Activated T-cell treated with anti-CD3 and anti-CD28 coated beads, Interleukin-2, amount 50 U/mL, for 4 hours (primary cell): ENCODE measurements at regions not wholly inside any gene's neighbourhood (a gene's known extent, or its start where the extent isn't known, plus 50 kb on each side); places are given as distances from the start of the nearest gene placed in this dataset.

Experiments
- ATAC-seq, 2 donors: fragments of 200-7000 bp; cut with Tn5 transposase; one replicate each; pipeline ENCODE4 v1.10.0; 2021
- DNase-seq: peaks from one replicate; pipeline ENCODE4 v3.0.0-alpha.2; 2020
- H3K27me3 Mint-ChIP-seq: one replicate; pipeline ENCODE4 v1.8.0; 2021; ENCODE audit warnings: low read depth, mixed read lengths
- H3K36me3 Mint-ChIP-seq: one replicate; pipeline ENCODE4 v1.8.0; 2022; ENCODE audit warnings: mixed read lengths; ENCODE audit not compliant: insufficient read depth
- H3K4me1 Mint-ChIP-seq: one replicate; pipeline ENCODE4 v1.8.0; 2021; ENCODE audit warnings: low read depth, mixed read lengths
- H3K4me3 Mint-ChIP-seq: one replicate; pipeline ENCODE4 v1.8.0; 2021; ENCODE audit warnings: mild to moderate bottlenecking, moderate library complexity, mixed read lengths
- H3K9me3 Mint-ChIP-seq: one replicate; pipeline ENCODE4 v1.8.0; 2021; ENCODE audit warnings: mixed read lengths

GRCh38 chr17:52389632-52390031, 231.1 kb upstream of the CA10 start:
- H3K4me1 Mint-ChIP-seq: no peaks in the 10 kb centered on the region
- ATAC-seq (no peak), DNase-seq (no peak)
- H3K4me3 Mint-ChIP-seq: no peak overlapping the region
- no peaks in the 10 kb centered on the region for H3K9me3 Mint-ChIP-seq
- H3K36me3 Mint-ChIP-seq: no peaks in the 10 kb centered on the region
- no peaks in the 10 kb centered on the region for H3K27me3 Mint-ChIP-seq

DNA sequence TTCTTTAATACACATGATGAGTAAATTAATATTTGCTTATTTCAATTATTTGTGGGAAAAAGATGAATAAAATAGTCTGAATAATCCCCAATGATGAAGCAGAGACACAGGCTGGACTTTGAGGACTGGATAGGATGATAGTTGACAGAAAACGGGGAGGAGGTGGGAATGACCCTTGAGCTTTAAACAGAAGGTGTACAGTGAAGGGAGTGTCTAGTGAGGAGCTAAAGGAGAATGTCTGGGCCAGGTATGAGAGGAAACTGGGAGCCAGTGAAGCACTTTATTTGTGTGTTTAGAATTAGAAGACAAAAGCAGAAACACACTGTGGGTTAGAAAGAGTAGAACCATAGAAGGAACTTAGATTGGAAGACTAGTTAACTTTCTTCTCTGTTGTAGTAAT, 230.4 kb upstream of the CA10 start:
- no peaks in the 10 kb centered on the region for H3K27me3 Mint-ChIP-seq
- no peaks in the 10 kb centered on the region for H3K36me3 Mint-ChIP-seq
- no peaks in the 10 kb centered on the region for H3K4me1 Mint-ChIP-seq
- H3K4me3 Mint-ChIP-seq: no peak overlapping the region
- no peak for DNase-seq
- H3K9me3 Mint-ChIP-seq: no peaks in the 10 kb centered on the region
- ATAC-seq: no peak

GRCh38 chr17:52384695-52385094, 226.2 kb upstream of the CA10 start:
- Mint-ChIP-seq H3K4me1 (no peaks in the 10 kb centered on the region), H3K27me3 (no peaks in the 10 kb centered on the region), H3K4me3 (no peak overlapping the region), H3K36me3 (no peaks in the 10 kb centered on the region), H3K9me3 (no peaks in the 10 kb centered on the region)
- no peak for ATAC-seq
- no peak for DNase-seq

DNA sequence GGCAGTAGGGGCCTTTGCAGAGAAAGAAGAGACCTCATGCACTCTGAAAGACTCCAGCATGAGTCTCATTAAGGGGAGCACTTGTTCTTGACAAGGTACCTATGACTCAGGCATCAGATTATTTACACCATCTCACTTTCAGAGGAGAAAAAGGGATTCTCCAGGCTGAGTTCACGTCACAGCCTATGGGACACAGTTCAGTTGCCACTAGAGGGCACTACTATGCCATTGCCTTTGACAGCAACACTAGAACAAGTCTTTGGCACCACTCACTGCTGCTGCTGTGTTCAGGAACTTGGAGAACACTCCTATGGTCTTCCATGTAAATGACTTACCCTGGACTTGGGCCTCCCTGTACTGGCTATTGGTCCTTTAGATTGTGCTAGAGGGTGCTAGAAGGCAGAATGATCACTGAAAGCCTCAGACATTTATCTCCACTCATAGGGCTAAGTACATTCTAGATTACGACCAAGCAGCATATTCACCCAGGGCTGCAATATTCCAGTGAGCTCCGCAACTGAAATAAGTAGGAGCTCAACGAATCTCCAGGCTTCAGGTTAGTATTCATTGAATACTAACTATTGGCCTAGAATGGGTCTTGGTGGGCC, 225.1 kb upstream of the CA10 start:
- no peaks in the 10 kb centered on the region for H3K4me1 Mint-ChIP-seq
- no peaks in the 10 kb centered on the region for H3K36me3 Mint-ChIP-seq
- no peaks in the 10 kb centered on the region for H3K27me3 Mint-ChIP-seq
- no peak overlapping the region for H3K4me3 Mint-ChIP-seq
- peak in 1 of 2 donors; percentile 27 for ATAC-seq
- DNase-seq: no peak
- H3K9me3 Mint-ChIP-seq: no peaks in the 10 kb centered on the region

DNA sequence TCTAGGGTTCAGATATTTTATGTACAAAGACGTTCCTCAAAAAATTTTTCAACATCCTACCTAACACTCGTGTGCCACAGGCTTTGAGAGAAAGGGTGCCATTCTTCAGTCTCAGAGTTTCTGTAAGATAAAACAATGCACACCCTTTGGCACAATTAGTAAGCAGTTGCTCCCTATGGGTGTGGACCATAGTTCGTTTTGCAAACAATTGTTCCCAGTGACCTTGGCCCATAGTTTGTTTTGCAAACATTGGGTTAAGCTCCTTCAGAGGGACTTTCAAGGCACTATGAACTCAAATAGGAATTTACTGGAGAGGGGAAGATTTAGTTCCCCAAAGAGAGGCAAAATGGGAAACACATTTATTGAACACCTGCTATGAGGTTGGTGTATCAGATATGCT, 220.3 kb upstream of the CA10 start:
- Mint-ChIP-seq H3K27me3 (peaks cover 2% of the 10 kb centered on the region), H3K9me3 (no peaks in the 10 kb centered on the region), H3K36me3 (no peaks in the 10 kb centered on the region), H3K4me1 (no peaks in the 10 kb centered on the region), H3K4me3 (no peak overlapping the region)
- no peak for DNase-seq
- no peak for ATAC-seq

DNA sequence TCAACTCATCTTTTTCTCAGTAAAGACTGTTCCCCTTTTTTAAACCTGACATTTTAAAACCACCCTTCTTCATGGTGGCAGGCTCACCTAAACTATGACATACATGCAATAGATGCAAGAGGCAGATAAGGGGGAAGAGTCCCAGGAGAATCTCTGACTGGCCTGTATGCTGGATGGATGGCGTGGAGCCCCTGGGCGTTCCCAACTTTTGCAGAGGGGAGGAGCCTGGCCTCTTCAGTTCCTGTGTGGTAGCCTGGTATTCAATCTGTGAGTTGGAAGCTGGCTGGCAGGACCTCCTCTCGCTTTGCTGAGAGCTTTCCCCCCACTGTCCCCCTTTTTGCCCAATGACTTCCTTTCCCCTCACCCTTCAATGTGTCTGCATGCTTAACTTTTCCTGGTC, 217.6 kb upstream of the CA10 start:
- Mint-ChIP-seq H3K36me3 (no peaks in the 10 kb centered on the region), H3K4me3 (no peak overlapping the region), H3K4me1 (no peaks in the 10 kb centered on the region), H3K27me3 (peaks cover 2% of the 10 kb centered on the region), H3K9me3 (no peaks in the 10 kb centered on the region)
- DNase-seq (no peak), ATAC-seq (no peak)

DNA sequence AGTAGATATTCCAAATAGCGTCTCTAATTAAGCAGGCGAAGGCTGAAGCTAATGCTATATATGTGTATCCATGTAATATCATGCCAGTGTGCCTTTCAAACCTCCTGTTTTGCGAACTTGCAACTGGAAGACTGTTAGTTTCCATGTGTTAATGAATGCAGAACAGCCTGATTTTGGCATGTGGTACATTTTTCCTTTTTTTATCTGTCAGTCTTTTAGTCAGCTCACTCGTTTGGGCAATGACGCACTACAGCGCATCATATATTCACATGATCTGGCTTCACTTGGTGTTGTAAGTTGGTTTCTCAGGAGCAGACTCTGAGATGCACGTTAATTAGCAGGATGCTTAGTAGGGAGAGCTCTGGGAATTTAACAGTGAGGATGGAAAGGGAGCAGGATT, 210.4 kb upstream of the CA10 start:
- no peaks in the 10 kb centered on the region for H3K27me3 Mint-ChIP-seq
- no peak for DNase-seq
- no peaks in the 10 kb centered on the region for H3K9me3 Mint-ChIP-seq
- no peak overlapping the region for H3K4me3 Mint-ChIP-seq
- H3K4me1 Mint-ChIP-seq: no peaks in the 10 kb centered on the region
- H3K36me3 Mint-ChIP-seq: no peaks in the 10 kb centered on the region
- ATAC-seq: no peak

GRCh38 chr17:52357854-52358253, 199.3 kb upstream of the CA10 start:
- no peak overlapping the region for H3K4me3 Mint-ChIP-seq
- no peaks in the 10 kb centered on the region for H3K4me1 Mint-ChIP-seq
- ATAC-seq (no peak), DNase-seq (no peak)
- H3K27me3 Mint-ChIP-seq: peaks cover 2% of the 10 kb centered on the region
- peaks cover 4% of the 10 kb centered on the region for H3K9me3 Mint-ChIP-seq
- H3K36me3 Mint-ChIP-seq: no peaks in the 10 kb centered on the region

GRCh38 chr17:52336796-52337195, 178.3 kb upstream of the CA10 start:
- Mint-ChIP-seq H3K9me3 (peaks cover 4% of the 10 kb centered on the region), H3K4me3 (no peak overlapping the region), H3K4me1 (no peaks in the 10 kb centered on the region), H3K27me3 (no peaks in the 10 kb centered on the region), H3K36me3 (no peaks in the 10 kb centered on the region)
- ATAC-seq (no peak), DNase-seq (no peak)

DNA sequence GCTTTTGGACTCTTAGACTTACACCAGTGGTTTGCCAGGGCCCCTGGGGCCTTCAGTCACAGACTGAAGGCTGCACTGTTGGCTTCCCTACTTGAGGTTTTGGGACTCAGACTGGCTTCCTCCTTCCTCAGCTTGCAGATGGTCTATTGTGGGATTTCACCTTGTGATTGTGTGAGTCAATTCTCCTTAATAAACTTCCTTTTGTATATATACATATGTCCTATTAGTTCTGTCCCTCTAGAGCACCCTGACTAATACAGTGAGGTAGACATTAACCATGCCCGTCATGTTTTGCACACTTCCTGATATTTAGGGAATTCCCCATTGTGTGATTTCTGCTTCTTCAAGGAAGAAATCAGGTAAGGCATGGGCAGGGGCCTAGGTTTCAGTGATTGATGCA, 147.8 kb upstream of the CA10 start:
- Mint-ChIP-seq H3K36me3 (no peaks in the 10 kb centered on the region), H3K9me3 (peaks cover 11% of the 10 kb centered on the region), H3K4me1 (no peaks in the 10 kb centered on the region), H3K27me3 (no peaks in the 10 kb centered on the region), H3K4me3 (no peak overlapping the region)
- ATAC-seq (no peak), DNase-seq (no peak)

DNA sequence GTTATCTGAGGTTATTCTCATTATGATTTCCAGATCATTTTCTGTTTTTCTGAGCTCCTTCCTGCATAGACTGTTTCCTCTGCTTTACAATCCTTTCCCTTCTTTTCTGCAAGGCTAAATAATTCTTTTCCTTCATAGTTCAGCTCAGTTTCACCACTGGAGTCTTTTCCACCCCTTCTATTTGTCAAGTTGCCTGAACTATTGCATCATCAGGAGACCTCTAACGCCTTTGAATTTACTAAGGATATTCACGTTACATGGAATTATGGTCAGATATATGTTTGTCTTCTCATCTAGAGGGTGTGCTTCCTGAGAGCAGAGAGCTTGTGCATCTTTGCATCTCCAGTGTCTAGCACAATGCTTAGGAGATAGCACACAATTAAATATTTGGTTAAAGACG, 140.4 kb upstream of the CA10 start:
- H3K36me3 Mint-ChIP-seq: no peaks in the 10 kb centered on the region
- H3K4me3 Mint-ChIP-seq: no peak overlapping the region
- H3K9me3 Mint-ChIP-seq: no peaks in the 10 kb centered on the region
- no peak for DNase-seq
- peaks cover 2% of the 10 kb centered on the region for H3K27me3 Mint-ChIP-seq
- no peak for ATAC-seq
- H3K4me1 Mint-ChIP-seq: no peaks in the 10 kb centered on the region

DNA sequence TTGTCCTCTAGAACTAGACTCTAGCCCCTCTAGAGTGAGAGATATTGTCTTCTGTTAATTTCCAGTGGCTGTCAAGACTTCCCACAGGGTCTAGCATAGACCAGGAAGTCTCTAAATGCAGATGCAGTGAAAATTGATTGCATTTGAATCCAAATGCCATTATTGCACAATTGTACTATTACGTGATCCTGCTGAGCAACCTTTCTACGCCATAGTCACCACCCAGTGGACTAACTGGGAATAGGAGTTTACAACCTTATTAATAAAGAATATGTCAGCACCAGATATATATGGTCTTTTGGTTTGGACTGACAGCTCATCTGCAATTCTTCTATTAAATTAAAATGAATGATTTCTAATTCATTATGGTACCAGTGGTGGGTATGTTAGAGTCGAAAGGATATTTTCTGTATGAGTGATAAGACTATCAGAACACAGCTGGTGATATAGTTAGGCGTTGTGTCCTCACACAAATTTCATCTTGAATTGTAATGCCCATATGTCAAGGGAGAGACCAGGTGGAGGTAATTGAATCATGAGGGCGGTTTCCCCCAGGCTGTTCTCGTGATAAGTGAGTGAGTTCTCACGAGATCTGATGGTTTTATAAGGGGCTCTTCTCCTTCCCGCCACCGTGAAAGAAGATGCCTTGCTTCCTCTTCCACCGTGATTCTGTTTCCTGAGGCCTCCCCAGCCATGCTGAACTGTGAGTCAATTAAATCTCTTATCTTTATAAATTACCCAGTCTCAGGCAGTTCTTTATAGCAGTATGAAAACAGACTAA, 138.9 kb upstream of the CA10 start:
- no peak for DNase-seq
- H3K4me1 Mint-ChIP-seq: no peaks in the 10 kb centered on the region

DNA sequence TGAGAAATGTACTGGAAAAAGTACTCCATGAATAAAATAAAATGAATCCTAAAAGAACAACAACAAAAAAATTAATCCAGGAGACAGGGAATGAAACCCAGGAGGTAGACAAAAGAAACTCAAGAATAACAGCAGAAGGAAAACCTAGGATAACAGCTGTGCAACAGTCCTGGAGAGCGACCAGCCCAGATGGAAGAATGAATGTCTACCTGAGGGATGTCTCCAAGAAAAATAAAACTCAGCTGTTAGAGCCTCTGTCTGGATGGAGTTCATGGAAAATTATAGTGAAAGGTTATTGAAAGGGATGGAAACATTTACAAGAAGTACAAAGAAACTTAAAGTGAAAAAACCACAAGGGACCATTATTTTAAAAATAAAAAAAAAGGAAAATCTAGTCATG, 135.8 kb upstream of the CA10 start:
- no peak overlapping the region for H3K4me3 Mint-ChIP-seq
- H3K27me3 Mint-ChIP-seq: peaks cover 3% of the 10 kb centered on the region
- H3K9me3 Mint-ChIP-seq: no peaks in the 10 kb centered on the region
- ATAC-seq: no peak
- no peak for DNase-seq
- no peaks in the 10 kb centered on the region for H3K4me1 Mint-ChIP-seq
- H3K36me3 Mint-ChIP-seq: no peaks in the 10 kb centered on the region

More for the DNA sequence above, 138.9 kb upstream of the CA10 start:
- peaks cover 2% of the 10 kb centered on the region for H3K27me3 Mint-ChIP-seq
- H3K36me3 Mint-ChIP-seq: no peaks in the 10 kb centered on the region
- ATAC-seq: no peak
- H3K4me3 Mint-ChIP-seq: no peak overlapping the region
- H3K9me3 Mint-ChIP-seq: no peaks in the 10 kb centered on the region

- Mint-ChIP-seq H3K4me3 (no peak overlapping the region), H3K9me3 (peaks cover 3% of the 10 kb centered on the region), H3K36me3 (no peaks in the 10 kb centered on the region), H3K27me3 (peaks cover 2% of the 10 kb centered on the region), H3K4me1 (no peaks in the 10 kb centered on the region)
- ATAC-seq (no peak), DNase-seq (no peak)
Observed at GRCh38 chr17:52287611-52288010, 129.1 kb upstream of the CA10 start.

GRCh38 chr17:52283872-52284271, 125.4 kb upstream of the CA10 start:
- Mint-ChIP-seq H3K9me3 (peaks cover 3% of the 10 kb centered on the region), H3K36me3 (no peaks in the 10 kb centered on the region), H3K4me1 (no peaks in the 10 kb centered on the region), H3K27me3 (no peaks in the 10 kb centered on the region), H3K4me3 (no peak overlapping the region)
- DNase-seq (no peak), ATAC-seq (no peak)
